RCC 7860 (cell line): ENCODE measurements at regions not wholly inside any gene's neighbourhood (a gene's known extent, or its start where the extent isn't known, plus 50 kb on each side); places are given as distances from the start of the nearest gene placed in this dataset.
"Not testable (repeated sequence)": the region's sequence is repeated elsewhere in the genome, so short reads cannot be mapped to it uniquely, and the experiment has no call there.

Source experiments
- DNase-seq: peaks from one replicate; pipeline ENCODE4 v3.0.0-alpha.2; 2015; ENCODE audit warnings: low spot score
- FAIRE-seq: peaks from 2 replicates; lab custom pipeline; 2012; peaks lifted over from hg19 to GRCh38; lab: Jason Lieb, UNC

GRCh38 chr1:104018922-104019674, 269.4 kb downstream of the AMY1C start:
- FAIRE-seq (no peak), DNase-seq (no peak)

DNA sequence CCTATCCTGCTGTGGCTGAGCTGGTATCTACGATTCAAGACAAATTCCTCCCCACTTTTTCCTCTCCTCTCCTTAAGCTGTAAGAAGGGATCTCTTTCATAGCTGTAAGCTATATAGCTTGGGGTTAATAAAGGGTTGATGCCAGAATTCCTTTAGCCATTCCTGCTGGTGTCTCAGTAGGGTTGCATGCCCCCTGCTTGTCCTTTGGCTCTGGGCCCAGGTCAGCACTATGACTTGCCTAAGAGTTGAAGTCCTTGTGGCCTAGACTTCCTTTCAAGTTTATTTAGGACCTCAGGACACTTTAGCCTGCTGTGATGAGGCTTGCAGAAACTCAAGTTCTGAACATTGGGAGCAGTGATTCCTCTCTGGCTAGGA, 270.0 kb downstream of the AMY1C start:
- DNase-seq (no peak), FAIRE-seq (no peak)

GRCh38 chr1:104028416-104029035, 278.8 kb downstream of the AMY1C start:
- DNase-seq = no peak
- FAIRE-seq = no peak

- DNase-seq (no peak), FAIRE-seq (no peak)
These were observed 279.8 kb downstream of the AMY1C start for GRCh38 chr1:104029456-104029970.

DNA sequence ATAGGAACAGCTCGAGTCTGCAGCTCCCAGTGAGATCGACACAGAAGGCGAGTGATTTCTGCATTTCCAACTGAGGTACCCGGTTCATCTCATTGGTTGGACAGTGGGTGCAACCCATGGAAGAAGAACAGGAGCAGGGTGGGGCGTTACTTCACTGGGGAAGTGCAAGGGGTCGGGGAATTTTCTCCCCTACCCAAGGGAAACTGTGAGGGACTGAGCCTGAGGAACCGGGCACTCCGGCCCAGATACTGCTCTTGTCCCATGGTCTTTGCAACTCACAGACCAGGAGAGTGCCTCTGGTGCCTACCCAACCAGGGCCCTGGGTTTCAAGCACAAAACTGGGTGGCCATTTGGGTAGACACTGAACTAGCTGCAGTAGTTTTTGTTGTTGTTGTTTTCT, 307.1 kb downstream of the AMY1C start:
- FAIRE-seq = no peak
- DNase-seq = no peak

DNA sequence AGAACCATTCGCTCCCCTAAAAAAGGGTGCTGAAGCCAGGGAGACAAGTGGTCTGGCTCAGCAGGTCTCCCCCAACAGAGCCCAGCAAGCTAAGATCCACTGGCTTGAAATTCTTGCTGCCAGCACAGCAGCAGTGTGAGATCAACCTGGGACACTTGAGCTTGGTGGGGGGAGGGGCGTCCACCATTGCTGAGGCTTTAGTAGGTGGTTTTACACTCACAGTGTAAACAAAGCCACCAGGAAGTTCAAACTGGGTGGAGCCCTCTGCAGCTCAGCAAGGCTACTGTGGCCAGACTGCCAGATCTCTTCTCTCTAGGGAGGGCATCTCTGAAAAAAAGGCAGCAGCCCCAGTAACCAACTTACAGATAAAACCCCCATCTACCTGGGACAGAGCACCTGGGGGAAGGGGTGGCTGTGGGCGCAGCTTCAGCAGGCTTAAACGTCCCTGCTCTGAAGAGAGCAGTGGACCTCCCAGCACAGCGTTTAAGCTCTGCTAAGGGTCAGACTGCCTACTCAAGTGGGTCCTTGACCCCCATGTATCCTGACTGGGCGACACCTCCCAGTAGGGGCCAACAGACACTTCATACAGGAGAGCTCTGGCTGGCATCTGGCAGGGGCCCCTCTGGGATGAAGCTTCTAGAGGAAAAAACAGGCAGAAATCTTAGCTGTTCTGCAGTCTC, 307.7 kb downstream of the AMY1C start:
- not testable (repeated sequence) for FAIRE-seq, DNase-seq

GRCh38 chr1:104061637-104062036, 311.9 kb downstream of the AMY1C start:
- not testable (repeated sequence) for FAIRE-seq, DNase-seq

DNA sequence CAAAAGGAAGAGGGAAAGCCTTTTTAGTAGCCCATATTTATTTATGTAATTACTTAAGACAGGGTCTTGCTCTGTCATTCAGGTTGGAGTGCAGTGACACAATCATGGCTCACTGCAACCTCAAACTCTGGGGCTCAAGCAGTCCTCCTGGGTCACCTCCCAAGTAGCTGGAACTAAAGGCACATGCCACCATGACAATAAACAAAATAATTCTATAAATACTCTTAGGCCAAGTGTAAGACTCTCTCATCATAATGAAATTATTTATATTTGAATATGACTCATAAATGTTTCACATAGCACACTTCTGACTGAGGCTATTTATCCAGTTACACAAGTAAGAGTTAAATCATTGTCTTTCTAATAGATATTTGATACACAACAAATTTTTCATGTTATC, 314.7 kb downstream of the AMY1C start:
- DNase-seq = no peak
- no peak for FAIRE-seq

DNA sequence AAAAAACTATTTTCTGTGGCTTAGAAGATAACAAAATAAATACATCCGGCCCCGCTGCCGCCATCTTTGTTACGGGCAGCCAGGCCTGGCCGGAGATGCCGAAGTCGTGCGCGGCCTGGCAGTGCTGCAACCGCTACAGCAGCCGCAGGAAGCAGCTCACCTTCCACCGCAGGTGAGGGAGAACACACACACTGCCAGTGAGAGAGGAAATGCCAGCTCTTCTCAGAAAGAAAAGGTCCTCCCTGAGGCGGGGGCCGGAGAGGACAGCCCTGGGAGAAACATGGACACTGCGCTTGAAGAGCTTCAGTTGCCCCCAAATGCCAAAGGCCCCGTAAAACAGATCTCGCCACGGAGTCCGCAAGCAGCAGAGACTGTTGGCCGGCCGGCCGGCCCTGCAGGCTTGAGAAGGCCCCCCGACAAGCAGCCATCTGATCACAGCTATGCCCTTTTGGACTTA, 323.2 kb downstream of the AMY1C start:
- no peak for DNase-seq
- no peak for FAIRE-seq

DNA sequence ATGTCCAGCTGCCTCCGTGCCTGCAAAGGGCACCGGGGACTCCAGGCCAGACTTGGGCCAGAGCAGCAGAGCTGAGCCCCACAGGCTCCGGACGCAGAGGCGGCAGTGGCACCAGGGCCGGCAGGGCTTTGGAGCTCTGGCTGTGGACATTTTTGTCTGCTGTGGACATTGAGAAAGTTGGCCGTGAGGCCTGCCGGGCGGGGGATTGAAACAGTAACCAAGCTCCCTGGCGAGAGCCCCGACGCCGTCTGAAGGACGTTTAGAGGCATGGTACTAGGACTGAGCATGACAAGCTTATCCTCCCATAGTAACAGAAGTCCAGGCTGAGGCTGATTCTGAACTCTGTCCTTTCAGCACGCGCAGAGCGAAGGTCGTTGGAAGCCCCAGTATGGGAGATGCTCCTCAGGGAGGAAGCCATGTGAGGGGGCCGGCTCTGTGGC, 323.8 kb downstream of the AMY1C start:
- FAIRE-seq (no peak), DNase-seq (no peak)

DNA sequence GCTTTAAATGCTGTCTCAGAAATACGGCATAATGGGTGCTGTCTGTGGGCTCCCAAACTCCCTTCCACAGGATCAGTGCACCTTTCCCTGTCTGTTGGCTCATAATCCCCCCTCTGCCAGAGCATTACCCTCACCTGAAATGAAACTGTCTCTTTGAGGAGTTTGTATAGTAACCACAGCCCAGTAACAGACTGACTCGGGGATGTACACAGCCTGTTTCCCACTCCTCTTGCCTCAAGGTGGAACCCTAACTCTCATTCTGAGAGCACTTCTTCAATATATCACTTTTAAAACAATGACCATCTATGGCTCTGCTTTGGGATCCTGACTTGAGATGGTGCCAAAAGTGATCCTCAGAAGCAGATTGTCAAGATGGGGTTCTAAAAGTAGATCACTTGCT, 332.5 kb downstream of the AMY1C start:
- DNase-seq (no peak), FAIRE-seq (no peak)

DNA sequence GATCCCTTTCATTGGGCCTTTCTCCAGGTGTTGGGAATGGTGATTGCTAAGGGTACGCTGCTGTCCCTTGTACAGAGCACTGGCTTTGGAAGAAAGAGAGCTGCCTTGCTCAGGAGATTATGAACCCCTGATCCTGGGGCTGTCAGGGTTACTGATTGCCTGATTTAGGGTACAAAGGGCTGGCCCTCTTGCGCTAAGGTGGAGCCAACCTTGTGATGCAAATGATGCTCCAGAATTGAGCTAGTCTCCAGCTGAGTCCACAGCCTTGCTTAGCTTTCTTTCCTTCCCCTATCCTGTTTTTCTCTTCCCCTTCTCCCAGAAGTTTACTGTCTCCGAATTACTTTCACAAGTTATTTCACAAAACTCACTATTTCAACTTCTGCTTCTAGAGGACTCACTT, 334.7 kb downstream of the AMY1C start:
- DNase-seq = no peak
- FAIRE-seq = no peak

- no peak for DNase-seq
- no peak for FAIRE-seq
These were observed 343.0 kb downstream of the AMY1C start for GRCh38 chr1:104092698-104093097.

DNA sequence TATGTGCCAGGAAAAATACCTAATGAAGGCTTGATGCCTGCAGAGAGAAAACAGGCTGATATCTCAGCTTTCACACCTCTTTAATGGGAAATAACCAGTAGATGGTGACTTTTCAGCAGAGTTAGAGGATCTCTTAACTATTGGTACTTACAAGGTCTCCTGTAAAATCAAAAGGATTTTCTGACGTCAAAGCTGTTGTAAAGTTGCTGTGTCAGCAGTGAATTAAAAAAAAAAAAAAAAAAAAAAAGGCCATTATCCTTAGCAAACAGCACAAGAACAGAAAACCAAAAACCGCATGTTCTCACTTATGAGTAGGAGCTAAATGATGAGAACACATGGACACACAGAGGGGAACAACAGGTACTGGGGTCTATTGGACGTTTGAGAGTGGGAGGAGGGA, 349.1 kb downstream of the AMY1C start:
- DNase-seq = no peak
- no peak for FAIRE-seq

- FAIRE-seq (no peak), DNase-seq (no peak)
These were observed 350.4 kb downstream of the AMY1C start for GRCh38 chr1:104100115-104100514.

DNA sequence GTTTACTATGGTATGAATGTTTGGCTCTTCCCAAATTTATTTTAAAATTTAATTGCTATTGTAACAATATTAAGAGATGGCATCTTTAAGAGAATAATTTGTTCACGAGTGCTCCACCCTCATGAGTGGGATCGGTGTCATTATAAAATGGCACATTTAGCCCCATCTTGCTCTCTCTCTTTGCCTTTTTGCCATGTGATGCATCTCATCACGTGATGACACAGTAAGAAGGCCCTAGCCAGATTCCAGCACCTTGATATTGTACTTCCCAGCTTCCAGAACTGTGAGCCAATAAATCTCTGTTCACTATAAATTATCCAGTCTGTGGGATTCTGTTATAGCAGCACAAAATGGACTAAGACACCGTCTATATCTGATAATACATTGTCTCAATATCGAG, 355.8 kb downstream of the AMY1C start:
- DNase-seq (no peak), FAIRE-seq (no peak)

DNA sequence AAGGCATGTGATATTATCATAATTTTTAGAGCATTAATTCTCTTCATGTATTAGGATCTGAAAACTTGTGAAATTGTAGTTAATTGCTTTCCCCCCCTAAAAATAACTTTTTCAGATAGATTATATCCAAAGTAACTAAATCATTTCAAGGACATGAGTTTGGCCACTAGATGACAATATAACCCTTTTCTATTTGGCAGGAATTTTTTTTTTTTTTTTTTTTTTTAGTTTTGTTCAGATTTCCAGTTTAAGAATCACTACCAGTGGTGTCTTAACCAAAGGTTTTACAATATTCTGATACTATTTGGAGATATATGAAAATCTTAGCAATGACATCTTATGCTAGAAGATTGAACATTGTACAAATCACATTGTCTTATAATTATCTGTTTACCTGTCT, 370.8 kb downstream of the AMY1C start:
- no peak for FAIRE-seq

DNA sequence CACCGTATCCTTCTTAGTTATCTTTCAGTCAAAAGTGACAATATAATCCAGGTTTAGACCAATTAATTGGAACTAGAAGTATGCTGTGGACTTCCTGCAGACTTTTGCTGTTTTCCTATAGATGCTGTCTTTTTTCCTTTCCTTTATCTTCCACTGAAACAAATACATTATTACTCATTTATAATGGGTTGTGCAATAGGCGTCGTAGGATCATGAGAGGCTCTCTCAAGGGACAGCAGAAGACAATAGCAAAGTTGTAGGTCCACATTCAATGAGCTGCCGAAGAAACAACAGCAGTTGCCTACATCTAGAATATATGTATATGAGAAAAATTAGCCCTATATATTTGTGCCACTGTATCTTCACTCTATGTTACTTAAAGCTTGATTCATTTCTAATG, 371.6 kb downstream of the AMY1C start:
- DNase-seq (no peak), FAIRE-seq (no peak)

More for the DNA sequence above, 370.8 kb downstream of the AMY1C start:
- no peak for DNase-seq

GRCh38 chr1:104125266-104125665, 375.6 kb downstream of the AMY1C start:
- DNase-seq (no peak), FAIRE-seq (no peak)

DNA sequence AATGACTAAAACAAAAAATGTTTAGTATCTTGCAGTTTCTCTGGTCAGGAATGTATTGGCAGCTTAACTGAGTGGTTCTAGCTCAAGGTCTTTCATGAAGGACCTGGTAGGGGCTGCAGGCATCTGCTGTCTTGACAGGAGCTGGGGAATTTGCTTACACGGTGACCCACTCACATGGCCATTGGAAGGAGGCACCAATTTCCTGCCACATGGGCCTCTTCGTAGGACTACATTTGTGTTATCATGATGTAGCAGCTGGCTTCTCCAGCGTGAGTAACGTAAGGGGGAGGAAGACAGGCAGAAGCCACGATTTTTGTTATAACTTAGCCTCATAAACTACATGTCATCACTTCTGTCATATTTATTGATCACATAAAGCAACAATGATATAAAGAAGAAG, 376.3 kb downstream of the AMY1C start:
- FAIRE-seq = no peak
- no peak for DNase-seq

GRCh38 chr1:104132382-104132973, 382.8 kb downstream of the AMY1C start:
- FAIRE-seq = no peak
- DNase-seq = peak; percentile 23
